ENCODE measurements at regions not wholly inside any gene's neighbourhood (a gene's known extent, or its start where the extent isn't known, plus 50 kb on each side); places are given as distances from the start of the nearest gene placed in this dataset.

- H3K36me3 ChIP-seq, result no peaks in the 10 kb centered on the region
- no peaks in the 10 kb centered on the region for H3K9me3 ChIP-seq
- H3K27ac ChIP-seq, result no peak overlapping the region
- intact Hi-C loops (cut with DNase I; ENCODE audit: low total_unique reads), result no loop called here
- H3K4me3 ChIP-seq, result no peak overlapping the region
- no peaks in the 10 kb centered on the region for H3K27me3 ChIP-seq
- H3K4me1 ChIP-seq, result peaks cover 0 to 4% (median 0%) of the 10 kb centered on the region in 4 donors
- TF ChIP-seq POLR2AphosphoS5 (IDR thresholded peaks at IDR 0.05) (no peak), POLR2A (IDR thresholded peaks at IDR 0.05) (no peak), EP300 (IDR thresholded peaks at IDR 0.05) (no peak)
- TF ChIP-seq, protein P1, sequence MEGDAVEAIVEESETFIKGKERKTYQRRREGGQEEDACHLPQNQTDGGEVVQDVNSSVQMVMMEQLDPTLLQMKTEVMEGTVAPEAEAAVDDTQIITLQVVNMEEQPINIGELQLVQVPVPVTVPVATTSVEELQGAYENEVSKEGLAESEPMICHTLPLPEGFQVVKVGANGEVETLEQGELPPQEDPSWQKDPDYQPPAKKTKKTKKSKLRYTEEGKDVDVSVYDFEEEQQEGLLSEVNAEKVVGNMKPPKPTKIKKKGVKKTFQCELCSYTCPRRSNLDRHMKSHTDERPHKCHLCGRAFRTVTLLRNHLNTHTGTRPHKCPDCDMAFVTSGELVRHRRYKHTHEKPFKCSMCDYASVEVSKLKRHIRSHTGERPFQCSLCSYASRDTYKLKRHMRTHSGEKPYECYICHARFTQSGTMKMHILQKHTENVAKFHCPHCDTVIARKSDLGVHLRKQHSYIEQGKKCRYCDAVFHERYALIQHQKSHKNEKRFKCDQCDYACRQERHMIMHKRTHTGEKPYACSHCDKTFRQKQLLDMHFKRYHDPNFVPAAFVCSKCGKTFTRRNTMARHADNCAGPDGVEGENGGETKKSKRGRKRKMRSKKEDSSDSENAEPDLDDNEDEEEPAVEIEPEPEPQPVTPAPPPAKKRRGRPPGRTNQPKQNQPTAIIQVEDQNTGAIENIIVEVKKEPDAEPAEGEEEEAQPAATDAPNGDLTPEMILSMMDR (IDR thresholded peaks at IDR 0.05), result no peak
- DNase-seq, result peak in 1 of 2 donors; percentile 26
- 81 to 93% (median 91%) methylated on average over 1 of the region's 1 CpG for WGBS, 5 donors
Measured at GRCh38 chr6:81381382-81381916, 371.0 kb downstream of the TENT5A start.

- Histone ChIP-seq H3K36me3 (no peaks in the 10 kb centered on the region), H3K27ac (no peak overlapping the region), H3K4me3 (no peak overlapping the region), H3K9me3 (no peaks in the 10 kb centered on the region), H3K4me1 (peaks cover 0 to 4% (median 0%) of the 10 kb centered on the region in 4 donors), H3K27me3 (no peaks in the 10 kb centered on the region)
- intact Hi-C loops (cut with DNase I; ENCODE audit: low total_unique reads), result no loop called here
- no peak for DNase-seq
- no peak for TF ChIP-seq EP300 (IDR thresholded peaks at IDR 0.05)
- TF ChIP-seq POLR2A (IDR thresholded peaks at IDR 0.05), result no peak
- TF ChIP-seq, protein P1 (IDR thresholded peaks at IDR 0.05), result no peak
- TF ChIP-seq POLR2AphosphoS5 (IDR thresholded peaks at IDR 0.05), result no peak
- WGBS, 5 donors, result 75 to 86% (median 81%) methylated on average over 1 of the region's 1 CpG
Measured at GRCh38 chr6:81380718-81381338, 371.7 kb downstream of the TENT5A start.

DNA sequence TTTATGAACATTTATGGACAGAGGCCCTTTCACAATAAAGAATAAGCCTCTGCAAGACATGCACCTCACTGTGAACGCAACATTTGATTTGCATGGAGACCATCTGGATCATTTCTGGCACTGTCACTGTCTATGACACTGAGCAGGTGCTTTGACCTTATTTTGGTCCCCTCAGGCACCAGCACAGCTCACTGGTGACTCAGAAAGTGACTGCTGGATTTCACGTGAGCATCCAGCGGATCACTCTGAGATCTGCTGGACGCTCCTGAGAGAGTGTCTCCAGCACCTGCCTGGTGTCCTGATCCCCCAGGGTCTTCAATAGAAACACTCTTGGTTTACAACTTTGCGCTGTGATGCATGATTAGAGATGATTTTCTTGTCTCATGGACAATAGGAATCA is 375.7 kb downstream of the TENT5A start:
- Histone ChIP-seq H3K4me1 (peaks cover 0 to 3% (median 0%) of the 10 kb centered on the region in 4 donors), H3K4me3 (no peak overlapping the region), H3K27me3 (no peaks in the 10 kb centered on the region), H3K9me3 (no peaks in the 10 kb centered on the region), H3K27ac (no peak overlapping the region), H3K36me3 (no peaks in the 10 kb centered on the region)
- TF ChIP-seq, protein P1 (IDR thresholded peaks at IDR 0.05), result no peak
- no peak for TF ChIP-seq POLR2A (IDR thresholded peaks at IDR 0.05)
- no peak for TF ChIP-seq POLR2AphosphoS5 (IDR thresholded peaks at IDR 0.05)
- TF ChIP-seq EP300 (IDR thresholded peaks at IDR 0.05), result no peak
- DNase-seq, result no peak
- 88 to 97% (median 94%) methylated on average over 5 of the region's 5 CpGs for WGBS, 5 donors
- intact Hi-C loops (cut with DNase I; ENCODE audit: low total_unique reads), result no loop called here

DNA sequence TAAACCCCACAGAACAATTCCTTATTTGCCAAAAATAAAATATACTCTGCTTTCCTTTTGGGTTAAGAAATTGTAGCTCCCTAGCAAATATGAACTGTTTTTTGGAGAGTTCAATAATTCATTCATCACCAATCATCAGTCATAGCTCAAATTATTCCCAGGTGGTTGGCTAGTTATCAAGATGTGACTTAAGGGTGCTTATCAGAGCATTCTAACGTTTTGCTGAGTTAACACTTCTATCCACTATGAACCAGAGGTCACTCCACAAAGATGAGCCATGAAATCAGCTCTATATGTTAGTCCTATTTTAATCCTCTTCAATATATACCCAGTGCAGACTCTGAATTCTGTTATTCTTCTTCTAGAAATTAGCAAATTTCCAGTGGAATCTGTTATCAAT is 379.1 kb downstream of the TENT5A start:
- WGBS, 5 donors, result 0 to 18% (median 16%) methylated on average over 1 of the region's 1 CpG
- H3K36me3 ChIP-seq, result no peaks in the 10 kb centered on the region
- H3K4me3 ChIP-seq, result no peak overlapping the region
- no peaks in the 10 kb centered on the region for H3K27me3 ChIP-seq
- DNase-seq, result no peak
- no peaks in the 10 kb centered on the region for H3K9me3 ChIP-seq
- no peak overlapping the region for H3K27ac ChIP-seq
- intact Hi-C loops (cut with DNase I; ENCODE audit: low total_unique reads), result no loop called here
- TF ChIP-seq EP300 (IDR thresholded peaks at IDR 0.05) (no peak), POLR2A (IDR thresholded peaks at IDR 0.05) (no peak), POLR2AphosphoS5 (IDR thresholded peaks at IDR 0.05) (no peak)
- TF ChIP-seq, protein P1 (IDR thresholded peaks at IDR 0.05), result no peak
- H3K4me1 ChIP-seq, result no peaks in the 10 kb centered on the region

All from stomach (tissue), 8 donors.